ENCODE measurements at regions not wholly inside any gene's neighbourhood (a gene's known extent, or its start where the extent isn't known, plus 50 kb on each side); places are given as distances from the start of the nearest gene placed in this dataset.

DNA sequence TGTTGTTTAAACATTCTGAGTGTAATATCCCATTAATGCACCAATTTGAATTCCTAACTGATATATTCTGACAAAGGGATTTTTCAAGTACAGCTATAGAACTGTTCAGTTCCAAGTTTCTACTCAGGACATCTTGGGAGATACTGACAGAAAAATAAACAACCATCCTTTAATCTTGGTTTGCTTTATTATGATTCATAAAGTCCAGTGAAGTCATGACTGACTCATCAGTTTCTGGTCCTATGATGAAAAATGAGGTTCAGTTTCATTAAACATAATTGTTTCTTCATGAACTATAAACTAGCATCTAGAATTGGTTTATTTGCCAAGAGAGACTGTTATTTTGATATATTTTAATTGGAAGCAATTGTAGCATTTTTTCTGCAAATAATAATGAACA, 896.2 kb downstream of the CCDC85A start:
- Histone ChIP-seq H2BK12ac (ENCODE audit: insufficient read length, low read depth, low read length) (no peak overlapping the region), H4K91ac (ENCODE audit: insufficient read length, low read depth, low read length) (no peak overlapping the region), H3K9ac (ENCODE audit: extremely low read depth, insufficient read length, low read length) (no peak overlapping the region), H2BK120ac (ENCODE audit: low read depth, low read length, poor library complexity, severe bottlenecking) (no peak overlapping the region), H3K27me3 (ENCODE audit: insufficient read depth, low read length) (no peaks in the 10 kb centered on the region), H3K27ac (ENCODE audit: insufficient read length, low read depth, low read length) (no peak overlapping the region), H3K4me1 (ENCODE audit: insufficient read depth, low read length) (no peaks in the 10 kb centered on the region), H3T11ph (ENCODE audit: low read length) (no peak overlapping the region), H3K79me2 (ENCODE audit: insufficient read depth, low read length) (no peaks in the 10 kb centered on the region), H3K56ac (ENCODE audit: insufficient read length, low read depth, low read length) (no peak overlapping the region), H3K4me2 (ENCODE audit: insufficient read depth, insufficient read length, low read length) (no peak overlapping the region), H2BK20ac (ENCODE audit: low read depth, low read length, poor library complexity, severe bottlenecking) (no peak overlapping the region), H4K5ac (ENCODE audit: insufficient read length, low read depth, low read length) (no peak overlapping the region), H3K23ac (ENCODE audit: insufficient read length, low read depth, low read length) (no peak overlapping the region), H2BK15ac (ENCODE audit: low read depth, low read length) (no peak overlapping the region), H2BK5ac (ENCODE audit: insufficient read length, low read length) (no peak overlapping the region), H4K20me1 (ENCODE audit: control insufficient read depth, insufficient read depth, insufficient read length) (no peaks in the 10 kb centered on the region), H3K9me3 (ENCODE audit: control insufficient read depth, low read depth, low read length) (no peaks in the 10 kb centered on the region), H2AFZ (ENCODE audit: low read length) (no peak overlapping the region), H3K14ac (ENCODE audit: insufficient read depth, low read length) (no peak overlapping the region), H3K18ac (ENCODE audit: insufficient read length, low read depth, low read length) (no peak overlapping the region), H3K4ac (ENCODE audit: low read depth, low read length) (no peak overlapping the region), H3K79me1 (ENCODE audit: insufficient read depth, low read depth, low read length, poor library complexity, severe bottlenecking) (no peaks in the 10 kb centered on the region), H2AK5ac (ENCODE audit: insufficient read length, low read length) (no peak overlapping the region), H3K23me2 (ENCODE audit: insufficient read length, low read depth, low read length, poor library complexity, severe bottlenecking) (no peaks in the 10 kb centered on the region), H4K8ac (replicated peaks; ENCODE audit: insufficient read length, low read depth, low read length) (no peak overlapping the region)
- H3K36me3 Mint-ChIP-seq (ENCODE audit: insufficient read depth in 1 of 3, low read depth in 3 of 3): no peaks in the 10 kb centered on the region; a peak in 1 of 7 replicates
- no peak for TF ChIP-seq CTCF (conservative IDR thresholded peaks at IDR 0.05)
- peaks cover 3% of the 10 kb centered on the region; the same call in 1 of the 2 replicates for H3K27me3 Mint-ChIP-seq (ENCODE audit: low read depth)
- H3K4me1 Mint-ChIP-seq: no peaks in the 10 kb centered on the region
- H3K4me3 Mint-ChIP-seq: no peak overlapping the region
- DNase-seq: no peak
- H3K27ac Mint-ChIP-seq: no peak overlapping the region
- H3K9me3 Mint-ChIP-seq: peaks cover 7 to 11% of the 10 kb centered on the region in 2 experiments; a peak in 4 of 5 replicates

Measured in H9 (cell line).